Aorta (tissue), 5 donors: ENCODE measurements at regions not wholly inside any gene's neighbourhood (a gene's known extent, or its start where the extent isn't known, plus 50 kb on each side); places are given as distances from the start of the nearest gene placed in this dataset.

Experiments
- ATAC-seq: fragments of 200-7000 bp; cut with Tn5 transposase; one replicate; pipeline ENCODE4 v1.9.1; 2022; ENCODE audit warnings: moderate library complexity; ENCODE audit not compliant: low FRiP score
- DNase-seq, 2 donors: peaks; one replicate each; pipeline ENCODE4 v3.0.0-alpha.2; 2020
- H3K27ac ChIP-seq, 2 donors: one replicate each; pipeline ENCODE4 v1.5.1; 2013; ENCODE audit warnings: low read length in 2 of 2, mild to moderate bottlenecking in 2 of 2, moderate library complexity in 2 of 2, control low read depth in 1 of 2, inconsistent platforms in 1 of 2, low read depth in 1 of 2
- H3K27me3 ChIP-seq, 2 donors: one replicate each; pipeline ENCODE4 v1.6.1; 2013; ENCODE audit warnings: control low read depth in 1 of 2, low read length in 1 of 2, mild to moderate bottlenecking in 1 of 2, moderate library complexity in 1 of 2; ENCODE audit not compliant: insufficient read depth in 2 of 2, control insufficient read depth in 1 of 2
- H3K36me3 ChIP-seq, 2 donors: one replicate each; pipeline ENCODE4 v1.6.1; 2013; ENCODE audit warnings: control low read depth in 1 of 2, low read length in 1 of 2, mild to moderate bottlenecking in 1 of 2; ENCODE audit not compliant: insufficient read depth in 2 of 2, control insufficient read depth in 1 of 2
- H3K4me1 ChIP-seq, 2 donors: one replicate each; pipeline ENCODE4 v1.6.1; 2013; ENCODE audit warnings: low read length in 2 of 2, control low read depth in 1 of 2, mild to moderate bottlenecking in 1 of 2, moderate library complexity in 1 of 2; ENCODE audit not compliant: insufficient read depth in 2 of 2, control insufficient read depth in 1 of 2
- H3K4me3 ChIP-seq, 2 donors: one replicate each; pipeline ENCODE4 v1.5.1; 2013; ENCODE audit warnings: low read length in 2 of 2, control low read depth in 1 of 2, mild to moderate bottlenecking in 1 of 2
- H3K9me3 ChIP-seq: one replicate; pipeline ENCODE4 v1.6.1; 2013; ENCODE audit warnings: mild to moderate bottlenecking, low read length; ENCODE audit not compliant: control insufficient read depth
- WGBS, 2 donors: extraction: QIAGEN DNeasy Blood & Tissue Kit; methylation state at CpG; one replicate each; pipeline ENCODE4 v1.1.7; 2013; 5-methylcytosine and 5-hydroxymethylcytosine counted together
- intact Hi-C, 2 donors: fragments of 100-400 bp; cut with DNase I; formaldehyde crosslinking; loops; one replicate each; pipeline versions ENCODE4 v1.14.2 to v1.15.0; 2022
- donor health status: healthy with polysubstance abuse.
- donor health status: Bipolar disorder and iron deficiency.
- donor health status: DM: no; HTN: no; CAD: no.
- donor health status: DM: no; HTN: no; CAD: no.
- donor health status: DM: yes; HTN: yes; CAD: no.

- WGBS, 2 donors: 12 to 38% methylated on average over 3 of the region's 3 CpGs
- Histone ChIP-seq H3K36me3 (no peaks in the 10 kb centered on the region), H3K9me3 (no peaks in the 10 kb centered on the region), H3K4me1 (no peaks in the 10 kb centered on the region), H3K4me3 (no peak overlapping the region), H3K27me3 (no peaks in the 10 kb centered on the region), H3K27ac (no peak overlapping the region)
- ATAC-seq (no peak), DNase-seq (no peak)
- intact Hi-C loops: no loop called here
Observed at GRCh38 chr13:78306519-78307206, 296.7 kb downstream of the POU4F1 start.

- ATAC-seq (no peak), DNase-seq (no peak)
- no peak overlapping the region for H3K27ac ChIP-seq
- H3K27me3 ChIP-seq: no peaks in the 10 kb centered on the region
- intact Hi-C loops: no loop called here
- no peaks in the 10 kb centered on the region for H3K36me3 ChIP-seq
- no peaks in the 10 kb centered on the region for H3K4me1 ChIP-seq
- 46 to 57% methylated on average over 3 of the region's 3 CpGs for WGBS, 2 donors
- H3K4me3 ChIP-seq: no peak overlapping the region
- H3K9me3 ChIP-seq: no peaks in the 10 kb centered on the region
Observed at GRCh38 chr13:78305171-78305570, 298.2 kb downstream of the POU4F1 start.

GRCh38 chr13:78299832-78300623 lies 303.3 kb downstream of the POU4F1 start:
- DNase-seq (no peak), ATAC-seq (no peak)
- Histone ChIP-seq H3K27me3 (no peaks in the 10 kb centered on the region), H3K9me3 (no peaks in the 10 kb centered on the region), H3K36me3 (no peaks in the 10 kb centered on the region), H3K4me1 (no peaks in the 10 kb centered on the region), H3K27ac (no peak overlapping the region), H3K4me3 (no peak overlapping the region)
- intact Hi-C loops: no loop called here

GRCh38 chr13:78298657-78299056 lies 304.7 kb downstream of the POU4F1 start:
- intact Hi-C loops: no loop called here
- Histone ChIP-seq H3K27me3 (no peaks in the 10 kb centered on the region), H3K9me3 (no peaks in the 10 kb centered on the region), H3K4me1 (no peaks in the 10 kb centered on the region), H3K27ac (no peak overlapping the region), H3K4me3 (no peak overlapping the region), H3K36me3 (no peaks in the 10 kb centered on the region)
- 57% methylated on average over 1 of the region's 1 CpG for WGBS, 2 donors
- DNase-seq (no peak), ATAC-seq (no peak)

- Histone ChIP-seq H3K27me3 (no peaks in the 10 kb centered on the region), H3K4me3 (no peak overlapping the region), H3K4me1 (no peaks in the 10 kb centered on the region), H3K9me3 (no peaks in the 10 kb centered on the region), H3K27ac (no peak overlapping the region), H3K36me3 (no peaks in the 10 kb centered on the region)
- ATAC-seq (no peak), DNase-seq (no peak)
- WGBS, 2 donors: 68 to 71% methylated on average over 1 of the region's 1 CpG
- intact Hi-C loops: no loop called here
Observed at GRCh38 chr13:78286748-78287147, 316.6 kb downstream of the POU4F1 start.

GRCh38 chr13:78265098-78265497 lies 338.3 kb downstream of the POU4F1 start:
- ATAC-seq (no peak), DNase-seq (no peak)
- Histone ChIP-seq H3K36me3 (no peaks in the 10 kb centered on the region), H3K9me3 (no peaks in the 10 kb centered on the region), H3K27me3 (no peaks in the 10 kb centered on the region), H3K4me1 (no peaks in the 10 kb centered on the region), H3K4me3 (no peak overlapping the region), H3K27ac (no peak overlapping the region)
- intact Hi-C loops: no loop called here
- 39 to 48% methylated on average over 4 of the region's 4 CpGs for WGBS, 2 donors

GRCh38 chr13:78258304-78258703 lies 339.7 kb upstream of the EDNRB start:
- ATAC-seq (no peak), DNase-seq (no peak)
- H3K4me1 ChIP-seq: no peaks in the 10 kb centered on the region
- H3K36me3 ChIP-seq: no peaks in the 10 kb centered on the region
- no peaks in the 10 kb centered on the region for H3K27me3 ChIP-seq
- intact Hi-C loops: no loop called here
- peaks cover 1% of the 10 kb centered on the region for H3K9me3 ChIP-seq
- H3K27ac ChIP-seq: no peak overlapping the region
- H3K4me3 ChIP-seq: no peak overlapping the region
- 56% methylated on average over 3 of the region's 3 CpGs for WGBS, 2 donors

- DNase-seq: no peak
- intact Hi-C loops: no loop called here
- H3K9me3 ChIP-seq: peaks cover 1% of the 10 kb centered on the region
- no peak for ATAC-seq
- no peaks in the 10 kb centered on the region for H3K4me1 ChIP-seq
- H3K4me3 ChIP-seq: no peak overlapping the region
- WGBS, 2 donors: 72 to 73% methylated on average over 1 of the region's 1 CpG
- H3K27ac ChIP-seq: no peak overlapping the region
- H3K36me3 ChIP-seq: no peaks in the 10 kb centered on the region
- H3K27me3 ChIP-seq: no peaks in the 10 kb centered on the region
Observed at GRCh38 chr13:78256484-78256883, 337.9 kb upstream of the EDNRB start.

- intact Hi-C loops: no loop called here
- no peaks in the 10 kb centered on the region for H3K4me1 ChIP-seq
- no peaks in the 10 kb centered on the region for H3K27me3 ChIP-seq
- no peak overlapping the region for H3K27ac ChIP-seq
- 86 to 89% methylated on average over 3 of the region's 3 CpGs for WGBS, 2 donors
- H3K9me3 ChIP-seq: peaks cover 1% of the 10 kb centered on the region
- no peak for DNase-seq
- no peak for ATAC-seq
- H3K4me3 ChIP-seq: no peak overlapping the region
- no peaks in the 10 kb centered on the region for H3K36me3 ChIP-seq
Observed at GRCh38 chr13:78254113-78254512, 335.5 kb upstream of the EDNRB start.
